ENCODE measurements at regions not wholly inside any gene's neighbourhood (a gene's known extent, or its start where the extent isn't known, plus 50 kb on each side); places are given as distances from the start of the nearest gene placed in this dataset.

GRCh38 chr20:57936636-57937385 lies 227.0 kb upstream of the PMEPA1 start:
- H3K4me3 ChIP-seq: no peak overlapping the region
- no peaks in the 10 kb centered on the region for H3K27me3 ChIP-seq
- no peaks in the 10 kb centered on the region for H3K36me3 ChIP-seq
- DNase-seq: peak; percentile 56
- H3K9me3 ChIP-seq: no peaks in the 10 kb centered on the region

GRCh38 chr20:57934913-57935312 lies 225.1 kb upstream of the PMEPA1 start:
- H3K9me3 ChIP-seq: no peaks in the 10 kb centered on the region
- H3K27me3 ChIP-seq: no peaks in the 10 kb centered on the region
- DNase-seq: no peak
- H3K4me3 ChIP-seq: no peak overlapping the region
- no peaks in the 10 kb centered on the region for H3K36me3 ChIP-seq

GRCh38 chr20:57934007-57934805 lies 224.4 kb upstream of the PMEPA1 start:
- no peaks in the 10 kb centered on the region for H3K27me3 ChIP-seq
- H3K9me3 ChIP-seq: no peaks in the 10 kb centered on the region
- peak; percentile 21 for DNase-seq
- H3K36me3 ChIP-seq: no peaks in the 10 kb centered on the region
- H3K4me3 ChIP-seq: no peak overlapping the region

- Histone ChIP-seq H3K36me3 (no peaks in the 10 kb centered on the region), H3K9me3 (no peaks in the 10 kb centered on the region), H3K27me3 (no peaks in the 10 kb centered on the region), H3K4me3 (no peak overlapping the region)
- DNase-seq: no peak
These were observed 222.5 kb upstream of the PMEPA1 start for GRCh38 chr20:57932227-57932864.

- peaks cover 7% of the 10 kb centered on the region for H3K9me3 ChIP-seq
- H3K36me3 ChIP-seq: no peaks in the 10 kb centered on the region
- no peaks in the 10 kb centered on the region for H3K27me3 ChIP-seq
- DNase-seq: no peak
- no peak overlapping the region for H3K4me3 ChIP-seq
These were observed 220.5 kb upstream of the PMEPA1 start for GRCh38 chr20:57930351-57930750.

GRCh38 chr20:57928181-57928967 lies 218.6 kb upstream of the PMEPA1 start:
- Histone ChIP-seq H3K36me3 (no peaks in the 10 kb centered on the region), H3K4me3 (no peak overlapping the region), H3K27me3 (no peaks in the 10 kb centered on the region), H3K9me3 (peaks cover 7% of the 10 kb centered on the region)
- peak; percentile 70 for DNase-seq

GRCh38 chr20:57927376-57927775 lies 217.6 kb upstream of the PMEPA1 start:
- no peaks in the 10 kb centered on the region for H3K36me3 ChIP-seq
- peaks cover 7% of the 10 kb centered on the region for H3K9me3 ChIP-seq
- no peak overlapping the region for H3K4me3 ChIP-seq

GRCh38 chr20:57922706-57923105 lies 212.9 kb upstream of the PMEPA1 start:
- DNase-seq: no peak
- H3K27me3 ChIP-seq: no peaks in the 10 kb centered on the region
- H3K4me3 ChIP-seq: no peak overlapping the region
- no peaks in the 10 kb centered on the region for H3K36me3 ChIP-seq
- H3K9me3 ChIP-seq: peaks cover 7% of the 10 kb centered on the region

More at GRCh38 chr20:57927376-57927775, 217.6 kb upstream of the PMEPA1 start:
- no peak for DNase-seq
- no peaks in the 10 kb centered on the region for H3K27me3 ChIP-seq

- H3K9me3 ChIP-seq: peaks cover 7% of the 10 kb centered on the region
- H3K36me3 ChIP-seq: no peaks in the 10 kb centered on the region
- no peak for DNase-seq
- H3K27me3 ChIP-seq: no peaks in the 10 kb centered on the region
- H3K4me3 ChIP-seq: no peak overlapping the region
These were observed 212.3 kb upstream of the PMEPA1 start for GRCh38 chr20:57922083-57922482.

GRCh38 chr20:57921676-57922075 lies 211.9 kb upstream of the PMEPA1 start:
- DNase-seq: no peak
- Histone ChIP-seq H3K36me3 (no peaks in the 10 kb centered on the region), H3K9me3 (peaks cover 7% of the 10 kb centered on the region), H3K27me3 (no peaks in the 10 kb centered on the region), H3K4me3 (no peak overlapping the region)

- Histone ChIP-seq H3K9me3 (peaks cover 6% of the 10 kb centered on the region), H3K36me3 (no peaks in the 10 kb centered on the region), H3K27me3 (no peaks in the 10 kb centered on the region), H3K4me3 (no peak overlapping the region)
- no peak for DNase-seq
These were observed 211.2 kb upstream of the PMEPA1 start for GRCh38 chr20:57920971-57921370.

GRCh38 chr20:57919049-57919448 lies 209.2 kb upstream of the PMEPA1 start:
- no peak for DNase-seq
- Histone ChIP-seq H3K4me3 (no peak overlapping the region), H3K9me3 (no peaks in the 10 kb centered on the region), H3K36me3 (no peaks in the 10 kb centered on the region), H3K27me3 (no peaks in the 10 kb centered on the region)

GRCh38 chr20:57918551-57918950 lies 208.7 kb upstream of the PMEPA1 start:
- Histone ChIP-seq H3K27me3 (no peaks in the 10 kb centered on the region), H3K36me3 (no peaks in the 10 kb centered on the region), H3K9me3 (no peaks in the 10 kb centered on the region), H3K4me3 (no peak overlapping the region)
- no peak for DNase-seq

GRCh38 chr20:57914205-57914604 lies 204.4 kb upstream of the PMEPA1 start:
- no peak for DNase-seq
- Histone ChIP-seq H3K27me3 (no peaks in the 10 kb centered on the region), H3K9me3 (no peaks in the 10 kb centered on the region), H3K36me3 (no peaks in the 10 kb centered on the region), H3K4me3 (no peak overlapping the region)

- H3K36me3 ChIP-seq: no peaks in the 10 kb centered on the region
- H3K27me3 ChIP-seq: no peaks in the 10 kb centered on the region
- DNase-seq: no peak
- no peaks in the 10 kb centered on the region for H3K9me3 ChIP-seq
- no peak overlapping the region for H3K4me3 ChIP-seq
These were observed 203.5 kb upstream of the PMEPA1 start for GRCh38 chr20:57913156-57913930.

GRCh38 chr20:57912227-57912582 lies 202.4 kb upstream of the PMEPA1 start:
- Histone ChIP-seq H3K9me3 (no peaks in the 10 kb centered on the region), H3K4me3 (no peak overlapping the region), H3K36me3 (no peaks in the 10 kb centered on the region), H3K27me3 (no peaks in the 10 kb centered on the region)
- no peak for DNase-seq
